CD4-positive, alpha-beta T cell (primary cell): ENCODE measurements at regions not wholly inside any gene's neighbourhood (a gene's known extent, or its start where the extent isn't known, plus 50 kb on each side); places are given as distances from the start of the nearest gene placed in this dataset.

Experiments
- ATAC-seq: fragments of 200-7000 bp; cut with Tn5 transposase; one replicate; pipeline ENCODE4 v1.10.0; 2022; ENCODE audit warnings: mild to moderate bottlenecking; ENCODE audit not compliant: poor library complexity
- CTCF ChIA-PET: fragments of 350-600 bp; sonication (Branson Sonifier 250); formaldehyde crosslinking; loops from one replicate; lab custom pipeline; 2021; ENCODE audit warnings: antibody characterized with exemption, inconsistent platforms; lab: Charles Lee
- POLR2A ChIA-PET: fragments of 350-600 bp; sonication (Branson Sonifier 250); formaldehyde crosslinking; loops from one replicate; lab custom pipeline; 2021; ENCODE audit warnings: antibody characterized with exemption, inconsistent platforms; lab: Charles Lee
- DNase-seq, 14 experiments: peaks; one replicate each; pipeline ENCODE4 v3.0.0-alpha.2; 2013 to 2020; ENCODE audit warnings: mixed read lengths in 2 of 14
- H3K27ac ChIP-seq, 2 donors: one replicate each; pipeline versions ENCODE4 v1.5.1 to v1.7.0; 2013; ENCODE audit warnings: low read length in 2 of 2, low read depth in 1 of 2, mild to moderate bottlenecking in 1 of 2
- H3K27me3 ChIP-seq, 2 experiments: 1 replicate in 1 of 2; 2 replicates in 1 of 2; pipeline versions ENCODE4 v1.6.1 to v1.7.0; 2013; ENCODE audit warnings: low read length in 2 of 2, control low read depth in 1 of 2, mild to moderate bottlenecking in 1 of 2, moderate library complexity in 1 of 2; ENCODE audit not compliant: insufficient read depth in 2 of 2, control insufficient read depth in 1 of 2
- H3K36me3 ChIP-seq: one replicate; pipeline ENCODE4 v1.6.1; 2013; ENCODE audit warnings: low read length, control low read depth; ENCODE audit not compliant: insufficient read depth
- H3K4me1 ChIP-seq: one replicate; pipeline ENCODE4 v1.6.1; 2013; ENCODE audit warnings: low read length, control low read depth; ENCODE audit not compliant: insufficient read depth
- H3K4me3 ChIP-seq: one replicate; pipeline ENCODE4 v1.5.1; 2013; ENCODE audit warnings: mild to moderate bottlenecking, low read length, moderate library complexity
- H3K9me3 ChIP-seq, 2 experiments: 1 replicate in 1 of 2; 2 replicates in 1 of 2; pipeline versions ENCODE4 v1.6.1 to v1.7.0; 2013; ENCODE audit warnings: low read length in 2 of 2, mild to moderate bottlenecking in 2 of 2, control low read depth in 1 of 2, moderate library complexity in 1 of 2; ENCODE audit not compliant: control insufficient read depth in 1 of 2, insufficient read depth in 1 of 2
- H3K27ac Mint-ChIP-seq: one replicate; pipeline ENCODE4 v1.8.0; 2020; ENCODE audit warnings: mixed read lengths
- H3K27me3 Mint-ChIP-seq: one replicate; pipeline ENCODE4 v1.8.0; 2021; ENCODE audit warnings: mixed read lengths
- H3K36me3 Mint-ChIP-seq: one replicate; pipeline ENCODE4 v1.8.0; 2021; ENCODE audit warnings: low read depth, mixed read lengths
- H3K4me1 Mint-ChIP-seq: one replicate; pipeline ENCODE4 v1.8.0; 2021; ENCODE audit warnings: low read depth, mixed read lengths
- H3K4me3 Mint-ChIP-seq: one replicate; pipeline ENCODE4 v1.8.0; 2020; ENCODE audit warnings: mild to moderate bottlenecking, mixed read lengths
- H3K9me3 Mint-ChIP-seq: one replicate; pipeline ENCODE4 v1.8.0; 2020; ENCODE audit warnings: mixed read lengths
- intact Hi-C, 2 experiments: fragments of 100-400 bp; cut with DNase I in 1 of 2; cut with micrococcal nuclease in 1 of 2; formaldehyde crosslinking; loops; one replicate each; pipeline versions ENCODE4 v1.15.1 to v1.9.0; 2023 to 2025; cut with DNase I, micrococcal nuclease
- TF ChIP-seq, protein P1 (sequence below): fragments of 200-600 bp; IDR thresholded peaks from one replicate; pipeline ENCODE4 v1.8.0; 2022; ENCODE audit warnings: antibody characterized with exemption, mild to moderate bottlenecking

GRCh38 chr9:13426606-13427005 is 147.1 kb upstream of the MPDZ start:
- Mint-ChIP-seq H3K4me3 (no peak overlapping the region), H3K27ac (no peak overlapping the region), H3K27me3 (no peaks in the 10 kb centered on the region), H3K36me3 (no peaks in the 10 kb centered on the region), H3K4me1 (no peaks in the 10 kb centered on the region), H3K9me3 (peaks cover 2% of the 10 kb centered on the region)
- ATAC-seq (no peak), DNase-seq (no peak)
- TF ChIP-seq, protein P1, sequence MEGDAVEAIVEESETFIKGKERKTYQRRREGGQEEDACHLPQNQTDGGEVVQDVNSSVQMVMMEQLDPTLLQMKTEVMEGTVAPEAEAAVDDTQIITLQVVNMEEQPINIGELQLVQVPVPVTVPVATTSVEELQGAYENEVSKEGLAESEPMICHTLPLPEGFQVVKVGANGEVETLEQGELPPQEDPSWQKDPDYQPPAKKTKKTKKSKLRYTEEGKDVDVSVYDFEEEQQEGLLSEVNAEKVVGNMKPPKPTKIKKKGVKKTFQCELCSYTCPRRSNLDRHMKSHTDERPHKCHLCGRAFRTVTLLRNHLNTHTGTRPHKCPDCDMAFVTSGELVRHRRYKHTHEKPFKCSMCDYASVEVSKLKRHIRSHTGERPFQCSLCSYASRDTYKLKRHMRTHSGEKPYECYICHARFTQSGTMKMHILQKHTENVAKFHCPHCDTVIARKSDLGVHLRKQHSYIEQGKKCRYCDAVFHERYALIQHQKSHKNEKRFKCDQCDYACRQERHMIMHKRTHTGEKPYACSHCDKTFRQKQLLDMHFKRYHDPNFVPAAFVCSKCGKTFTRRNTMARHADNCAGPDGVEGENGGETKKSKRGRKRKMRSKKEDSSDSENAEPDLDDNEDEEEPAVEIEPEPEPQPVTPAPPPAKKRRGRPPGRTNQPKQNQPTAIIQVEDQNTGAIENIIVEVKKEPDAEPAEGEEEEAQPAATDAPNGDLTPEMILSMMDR, result no peak
- ChIA-PET POLR2A (no interaction called here), CTCF (interaction anchor here (1.4 kb wide), 1 partner anchor 1341 kb away, joined by 3 read pairs; no protein-coding TSS in a partner anchor)
- peaks cover 0 to 4% of the 10 kb centered on the region in 2 experiments for H3K9me3 ChIP-seq
- H3K27me3 ChIP-seq, result no peaks in the 10 kb centered on the region
- intact Hi-C loops, result loop anchor here (10.0 kb wide), 2 partner anchors 728 to 1338 kb away; no protein-coding TSS in a partner anchor
- no peak overlapping the region for H3K27ac ChIP-seq
- no peaks in the 10 kb centered on the region for H3K4me1 ChIP-seq
- H3K4me3 ChIP-seq, result no peak overlapping the region
- H3K36me3 ChIP-seq, result no peaks in the 10 kb centered on the region

- H3K4me3 Mint-ChIP-seq, result no peak overlapping the region
- no peaks in the 10 kb centered on the region for H3K9me3 ChIP-seq
- no peaks in the 10 kb centered on the region for H3K36me3 ChIP-seq
- no peak overlapping the region for H3K4me3 ChIP-seq
- no peaks in the 10 kb centered on the region for H3K4me1 Mint-ChIP-seq
- H3K27ac Mint-ChIP-seq, result no peak overlapping the region
- TF ChIP-seq, protein P1, result no peak
- H3K36me3 Mint-ChIP-seq, result no peaks in the 10 kb centered on the region
- H3K4me1 ChIP-seq, result no peaks in the 10 kb centered on the region
- H3K27ac ChIP-seq, result no peak overlapping the region
- intact Hi-C loops, result loop anchor here (10.0 kb wide), 2 partner anchors 730 to 1340 kb away; no protein-coding TSS in a partner anchor
- H3K27me3 Mint-ChIP-seq, result no peaks in the 10 kb centered on the region
- no peak for DNase-seq
- POLR2A ChIA-PET, result no interaction called here
- ATAC-seq, result no peak
- peaks cover 2% of the 10 kb centered on the region for H3K9me3 Mint-ChIP-seq
- H3K27me3 ChIP-seq, result no peaks in the 10 kb centered on the region
- CTCF ChIA-PET, result no interaction called here
These were observed 145.4 kb upstream of the MPDZ start for GRCh38 chr9:13424872-13425271.

DNA sequence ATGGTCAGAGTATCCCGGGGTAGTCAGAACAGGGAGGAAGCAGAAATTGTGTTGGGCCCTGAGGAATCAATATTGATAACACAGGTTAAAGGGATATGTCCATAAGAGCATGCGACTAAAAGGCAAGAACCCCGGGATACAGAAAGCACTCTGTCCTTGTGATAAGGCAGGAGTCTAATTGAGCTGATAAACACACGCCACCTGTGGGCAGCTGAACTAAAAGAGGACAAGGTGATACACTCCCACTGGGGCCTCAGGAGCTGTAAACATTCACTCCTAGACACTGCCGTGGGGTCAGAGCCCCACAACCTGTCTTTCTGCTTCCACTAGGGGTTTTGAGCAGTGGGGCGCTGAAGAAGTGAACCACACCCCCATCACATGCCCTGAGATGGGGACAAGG is 144.7 kb upstream of the MPDZ start:
- no peaks in the 10 kb centered on the region for H3K4me1 ChIP-seq
- H3K27me3 Mint-ChIP-seq, result no peaks in the 10 kb centered on the region
- H3K9me3 ChIP-seq, result no peaks in the 10 kb centered on the region
- H3K36me3 ChIP-seq, result no peaks in the 10 kb centered on the region
- H3K27ac Mint-ChIP-seq, result no peak overlapping the region
- ATAC-seq (no peak), DNase-seq (no peak)
- no peak overlapping the region for H3K27ac ChIP-seq
- H3K9me3 Mint-ChIP-seq, result peaks cover 2% of the 10 kb centered on the region
- H3K27me3 ChIP-seq, result no peaks in the 10 kb centered on the region
- no peak overlapping the region for H3K4me3 ChIP-seq
- no peaks in the 10 kb centered on the region for H3K4me1 Mint-ChIP-seq
- intact Hi-C loops, result loop anchor here (10.0 kb wide), 2 partner anchors 731 to 1341 kb away; no protein-coding TSS in a partner anchor
- no peak overlapping the region for H3K4me3 Mint-ChIP-seq
- ChIA-PET CTCF (no interaction called here), POLR2A (no interaction called here)
- TF ChIP-seq, protein P1, result no peak
- no peaks in the 10 kb centered on the region for H3K36me3 Mint-ChIP-seq
